Ammon's horn (tissue), 1 donor: ENCODE measurements at regions not wholly inside any gene's neighbourhood (a gene's known extent, or its start where the extent isn't known, plus 50 kb on each side); places are given as distances from the start of the nearest gene placed in this dataset.
A peak's percentile ranks its signal among the peaks of the same experiment; 100 is the strongest.

ENCODE experiments used
- DNase-seq: peaks from one replicate; pipeline ENCODE4 v3.0.0-alpha.2; 2016; ENCODE audit warnings: low spot score

- DNase-seq = no peak
These were observed 211.9 kb upstream of the PAPPA start for GRCh38 chr9:115941561-115942315.

DNA sequence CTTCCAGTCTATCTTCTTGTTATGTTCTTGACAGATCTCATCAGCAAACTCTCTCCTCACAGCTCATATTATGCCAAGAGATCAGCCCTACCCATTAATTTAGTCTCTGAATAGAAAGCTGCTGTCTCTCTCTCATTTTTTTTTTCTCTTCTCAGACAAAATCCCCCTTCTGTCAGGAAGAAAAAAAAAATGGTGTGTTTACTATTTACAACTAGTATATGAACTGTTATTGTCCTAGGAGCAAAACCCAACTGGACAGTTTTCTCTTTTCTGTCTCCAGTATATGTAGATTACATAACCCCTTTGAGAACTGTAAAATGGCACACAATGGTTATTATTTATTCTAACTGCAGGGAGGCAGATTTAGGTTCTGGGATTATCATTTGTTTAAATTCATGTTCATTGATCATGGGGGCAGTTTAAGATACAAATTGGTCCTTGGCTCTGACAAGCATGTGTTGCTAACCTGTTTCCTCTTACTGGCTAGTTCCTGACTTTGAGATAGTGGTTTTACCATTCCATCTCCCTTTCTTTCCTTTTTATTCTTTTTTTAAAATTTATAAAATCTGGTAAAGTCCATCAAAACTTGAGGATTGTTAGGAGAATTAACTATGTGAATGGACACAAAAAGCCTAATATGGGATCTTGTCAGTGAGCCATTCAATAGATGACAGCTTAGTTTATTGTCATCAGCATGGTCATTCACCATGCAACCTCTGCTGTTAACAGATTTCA lies 210.0 kb upstream of the PAPPA start:
- DNase-seq = no peak

GRCh38 chr9:115944166-115944948 lies 209.2 kb upstream of the PAPPA start:
- DNase-seq = peak; percentile 8

DNA sequence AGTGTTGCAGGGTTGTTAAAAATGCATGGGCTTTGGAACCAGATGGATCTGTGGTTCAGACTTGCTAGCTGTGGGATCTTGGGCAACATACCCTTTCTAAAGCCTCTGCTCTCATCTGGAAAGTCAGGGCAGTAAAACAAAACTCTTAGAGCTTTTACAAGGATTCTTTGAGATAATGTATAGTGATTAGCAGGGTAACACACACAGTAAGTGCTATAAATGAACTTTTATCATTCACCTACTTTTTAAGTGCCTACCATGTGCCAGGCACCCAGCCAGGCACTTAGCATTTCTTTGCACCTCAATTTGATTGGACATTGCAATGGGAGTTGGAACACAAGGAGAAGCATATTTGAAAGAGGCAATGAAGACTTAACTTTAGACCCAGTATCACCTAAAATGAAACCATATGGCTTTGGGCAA lies 208.6 kb upstream of the PAPPA start:
- no peak for DNase-seq

GRCh38 chr9:115946530-115946929 lies 207.1 kb upstream of the PAPPA start:
- no peak for DNase-seq

- no peak for DNase-seq
These were observed 201.6 kb upstream of the PAPPA start for GRCh38 chr9:115951977-115952376.

DNA sequence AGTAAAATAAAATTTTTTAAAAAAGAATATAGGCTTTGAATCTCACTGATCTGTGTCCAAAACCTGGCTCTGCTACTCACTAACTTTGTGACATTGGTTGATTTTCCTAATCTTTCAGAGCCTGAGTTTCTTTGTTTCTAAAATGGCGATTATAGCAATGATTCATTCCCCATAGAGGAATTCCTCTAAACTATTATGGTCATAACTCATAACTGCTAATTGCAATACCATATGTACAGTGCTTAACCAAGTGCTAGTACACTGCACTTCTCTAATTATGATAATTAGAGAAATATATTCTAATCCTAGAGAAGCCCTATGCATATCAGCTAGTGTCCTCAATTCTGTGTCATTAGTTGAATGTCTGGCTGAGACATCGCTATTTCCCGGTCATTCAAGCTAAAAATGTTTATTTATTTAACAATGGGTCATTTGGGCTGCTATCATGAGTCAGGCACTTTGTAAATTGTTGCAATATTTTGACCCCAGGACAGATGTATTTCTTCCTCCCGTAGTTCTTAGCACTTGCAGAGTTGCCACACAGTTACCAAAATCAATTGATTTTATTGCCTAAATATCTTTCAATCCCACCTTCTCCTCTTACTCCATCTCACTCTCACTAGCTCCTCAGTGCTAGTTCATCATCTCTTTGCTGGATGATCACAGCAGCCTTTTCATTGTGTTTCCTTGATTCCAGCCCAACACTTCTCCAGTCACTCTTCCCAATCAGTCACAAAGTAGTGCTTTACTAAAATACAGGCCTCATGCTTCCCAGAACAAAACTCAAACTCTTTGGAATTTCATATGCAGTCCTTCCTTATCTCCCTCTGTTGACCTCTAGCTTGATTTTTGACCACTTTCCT lies 200.9 kb upstream of the PAPPA start:
- no peak for DNase-seq

GRCh38 chr9:115956371-115956770 lies 197.2 kb upstream of the PAPPA start:
- peak; percentile 8 for DNase-seq

- DNase-seq = no peak
These were observed 196.0 kb upstream of the PAPPA start for GRCh38 chr9:115957585-115957984.

GRCh38 chr9:115964710-115965347 lies 188.8 kb upstream of the PAPPA start:
- no peak for DNase-seq

DNA sequence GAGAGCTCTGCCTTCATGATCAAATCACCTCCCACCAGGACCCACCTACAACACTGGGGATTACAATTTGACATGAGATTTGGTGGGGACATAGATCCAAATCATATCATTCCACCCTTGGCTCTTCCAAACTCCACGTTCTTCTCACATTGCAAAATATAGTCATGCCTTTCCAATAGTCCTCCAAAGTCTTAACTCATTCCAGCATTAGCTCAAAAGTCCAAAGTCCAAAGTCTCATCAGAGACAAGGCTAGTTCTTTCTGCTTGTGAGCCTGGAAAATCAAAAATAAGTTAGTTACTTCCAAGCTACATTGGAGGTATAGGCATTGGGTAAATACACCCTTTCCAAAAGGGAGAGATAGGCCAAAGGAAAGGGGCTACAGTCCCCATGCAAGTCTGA lies 186.9 kb upstream of the PAPPA start:
- no peak for DNase-seq

DNA sequence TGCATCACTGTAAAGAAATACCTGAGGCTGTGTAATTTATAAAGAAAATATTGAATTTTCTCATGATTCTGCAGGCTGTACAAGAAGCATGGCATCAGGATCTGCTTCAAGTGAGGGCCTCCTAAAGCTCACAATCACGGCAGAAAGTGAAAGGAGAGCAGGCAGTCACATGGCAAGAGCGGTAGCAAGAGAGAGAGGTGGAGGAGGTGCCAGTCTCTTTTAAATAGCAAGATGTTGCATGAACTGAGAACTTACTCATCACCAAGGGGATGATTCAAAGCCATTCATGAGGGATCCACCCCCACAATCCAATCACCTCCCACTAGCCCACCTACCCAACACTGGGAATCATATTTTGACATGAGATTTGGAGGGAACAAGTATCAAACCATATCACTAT lies 184.5 kb upstream of the PAPPA start:
- peak; percentile 4 for DNase-seq

DNA sequence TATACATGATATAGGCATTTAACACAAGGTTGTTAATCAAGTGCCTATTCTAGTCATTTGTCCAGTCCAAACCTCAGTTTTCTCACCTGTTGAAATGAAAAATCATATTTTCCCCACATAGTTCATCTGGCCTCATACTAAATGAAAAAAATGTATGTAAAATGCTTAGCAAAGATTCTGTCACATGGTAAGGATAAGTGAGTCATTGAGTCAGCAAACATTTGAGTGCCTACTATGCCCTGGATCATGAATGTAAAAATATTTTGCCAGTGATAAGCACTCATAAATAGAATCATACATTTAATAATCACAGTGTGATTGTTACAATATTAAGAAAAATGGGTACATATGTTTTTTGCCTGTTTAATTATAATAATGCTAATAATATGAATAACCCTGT lies 181.2 kb upstream of the PAPPA start:
- DNase-seq = no peak

- no peak for DNase-seq
These were observed 180.6 kb upstream of the PAPPA start for GRCh38 chr9:115972843-115973595.

DNA sequence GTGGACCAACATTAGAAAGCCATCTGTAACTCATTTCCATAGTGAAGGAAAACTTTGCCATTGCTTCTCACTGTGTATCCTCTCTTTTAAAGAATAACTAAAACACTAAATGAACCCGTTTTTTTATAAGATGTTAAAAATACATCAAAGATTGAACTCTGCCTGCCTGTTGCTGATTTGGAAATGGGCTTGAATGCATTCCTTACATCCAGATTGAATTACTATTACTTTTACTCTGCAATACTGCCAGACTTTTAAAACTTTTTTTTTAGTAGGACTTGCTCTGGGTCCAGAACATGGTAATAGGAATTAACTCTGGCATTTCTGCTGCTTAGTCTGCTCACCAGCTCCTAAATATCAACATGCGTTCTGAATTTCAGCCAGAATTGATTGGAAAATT lies 176.8 kb upstream of the PAPPA start:
- DNase-seq = no peak

DNA sequence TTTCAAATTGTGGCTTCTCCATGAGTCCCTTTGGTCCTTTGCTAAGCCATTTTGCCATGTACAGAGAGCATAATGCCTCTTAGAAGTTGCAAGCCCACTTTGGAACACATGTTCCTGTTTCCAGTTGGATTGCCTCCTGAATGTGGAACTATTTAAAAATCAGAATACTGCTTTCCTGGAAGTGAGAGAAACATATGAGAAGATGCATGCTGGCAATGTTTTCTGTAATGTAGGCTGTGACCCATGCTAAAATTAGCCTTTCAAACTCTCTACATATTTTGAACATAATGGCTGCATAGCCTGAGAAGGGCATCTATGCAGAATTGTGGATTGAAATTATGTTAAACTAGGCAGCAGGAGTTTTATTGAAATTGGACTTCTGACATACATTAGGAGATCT lies 175.5 kb upstream of the PAPPA start:
- peak; percentile 4 for DNase-seq

- DNase-seq = no peak
These were observed 174.9 kb upstream of the PAPPA start for GRCh38 chr9:115978659-115979096.

DNA sequence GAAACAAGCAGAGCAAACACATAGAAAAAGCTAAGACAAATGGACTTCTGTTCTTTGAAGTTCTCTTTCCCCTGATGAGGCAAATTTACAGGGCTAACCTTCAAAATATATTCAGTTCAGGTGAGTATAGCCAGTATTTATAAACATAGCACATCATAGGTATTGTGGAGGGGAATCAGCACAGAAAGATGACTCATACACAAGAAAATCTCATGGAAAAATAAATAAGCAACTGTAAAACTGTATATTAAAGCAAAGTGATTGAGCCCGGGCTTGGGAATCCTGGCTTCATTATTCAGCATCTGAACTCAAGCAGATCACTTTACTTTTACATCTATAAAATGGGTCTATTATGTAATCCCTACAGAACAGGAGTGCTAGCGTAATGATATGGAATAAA lies 173.5 kb upstream of the PAPPA start:
- DNase-seq = no peak

DNA sequence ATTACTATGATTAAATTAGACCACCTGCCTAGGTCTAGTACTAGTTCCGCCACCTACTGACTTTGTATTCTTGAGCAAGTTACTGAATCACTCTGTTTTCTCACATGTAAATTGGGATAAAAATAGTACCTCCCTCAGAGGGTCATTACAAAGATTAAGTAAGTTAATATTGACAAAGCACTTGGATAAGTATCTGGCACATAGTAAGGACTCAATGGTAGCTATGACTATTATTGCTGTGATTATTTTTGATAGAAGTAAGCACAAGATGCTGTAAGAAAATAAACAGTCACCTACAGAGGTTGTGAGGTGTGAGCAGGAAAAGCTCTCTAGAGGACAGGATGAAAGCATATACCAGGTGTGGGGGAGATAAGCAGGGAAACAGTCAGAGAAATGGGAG lies 173.1 kb upstream of the PAPPA start:
- DNase-seq = no peak

DNA sequence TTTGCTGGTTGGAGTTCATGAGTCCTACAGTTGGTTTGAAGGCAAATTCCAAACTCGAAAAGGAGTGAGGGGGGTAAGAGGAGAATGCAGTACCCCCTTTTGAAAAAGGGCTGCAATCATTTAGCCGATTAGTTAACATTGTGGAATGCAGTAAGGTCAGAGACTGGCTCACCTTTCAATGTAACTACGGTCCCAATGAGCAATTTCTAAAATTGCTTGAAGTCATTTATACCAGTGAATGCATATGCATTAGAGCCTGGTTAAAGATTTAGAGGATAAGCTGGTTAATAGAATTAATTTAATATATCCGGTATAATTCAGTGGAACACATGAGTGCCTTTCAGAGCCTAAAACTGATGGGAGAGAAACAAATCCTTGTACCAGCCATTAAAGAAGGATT lies 172.6 kb upstream of the PAPPA start:
- no peak for DNase-seq

GRCh38 chr9:115983366-115983765 lies 170.2 kb upstream of the PAPPA start:
- DNase-seq = no peak
